ENCODE measurements at regions not wholly inside any gene's neighbourhood (a gene's known extent, or its start where the extent isn't known, plus 50 kb on each side); places are given as distances from the start of the nearest gene placed in this dataset.

DNA sequence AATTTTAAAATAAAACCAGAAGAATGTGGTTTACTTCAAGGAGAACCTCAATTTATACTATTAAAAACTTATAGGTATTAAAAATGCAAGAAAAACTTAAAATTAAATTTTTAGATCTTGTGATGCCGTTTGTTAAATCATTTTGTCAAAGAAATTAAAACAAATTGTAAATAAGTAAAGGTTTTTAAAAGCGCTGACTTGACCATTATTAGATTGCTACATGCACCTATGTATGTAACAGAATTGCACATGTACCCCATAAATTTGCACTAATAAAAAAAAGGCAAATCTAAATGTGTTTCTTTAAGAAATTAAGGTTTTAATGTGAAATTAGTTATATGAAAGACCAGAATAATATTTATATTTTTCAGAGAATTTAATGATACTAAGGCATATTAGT lies 156.1 kb downstream of the LARP7 start:
- TF ChIP-seq, protein P1, sequence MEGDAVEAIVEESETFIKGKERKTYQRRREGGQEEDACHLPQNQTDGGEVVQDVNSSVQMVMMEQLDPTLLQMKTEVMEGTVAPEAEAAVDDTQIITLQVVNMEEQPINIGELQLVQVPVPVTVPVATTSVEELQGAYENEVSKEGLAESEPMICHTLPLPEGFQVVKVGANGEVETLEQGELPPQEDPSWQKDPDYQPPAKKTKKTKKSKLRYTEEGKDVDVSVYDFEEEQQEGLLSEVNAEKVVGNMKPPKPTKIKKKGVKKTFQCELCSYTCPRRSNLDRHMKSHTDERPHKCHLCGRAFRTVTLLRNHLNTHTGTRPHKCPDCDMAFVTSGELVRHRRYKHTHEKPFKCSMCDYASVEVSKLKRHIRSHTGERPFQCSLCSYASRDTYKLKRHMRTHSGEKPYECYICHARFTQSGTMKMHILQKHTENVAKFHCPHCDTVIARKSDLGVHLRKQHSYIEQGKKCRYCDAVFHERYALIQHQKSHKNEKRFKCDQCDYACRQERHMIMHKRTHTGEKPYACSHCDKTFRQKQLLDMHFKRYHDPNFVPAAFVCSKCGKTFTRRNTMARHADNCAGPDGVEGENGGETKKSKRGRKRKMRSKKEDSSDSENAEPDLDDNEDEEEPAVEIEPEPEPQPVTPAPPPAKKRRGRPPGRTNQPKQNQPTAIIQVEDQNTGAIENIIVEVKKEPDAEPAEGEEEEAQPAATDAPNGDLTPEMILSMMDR (conservative IDR thresholded peaks at IDR 0.05; ENCODE audit: low read length), result no peak
- TF ChIP-seq EZH2phosphoT487 (IDR thresholded peaks at IDR 0.05; ENCODE audit: borderline replicate concordance), result no peak
